A673 (cell line): ENCODE measurements at regions not wholly inside any gene's neighbourhood (a gene's known extent, or its start where the extent isn't known, plus 50 kb on each side); places are given as distances from the start of the nearest gene placed in this dataset.

Experiments
- CTCF ChIP-seq: fragments of 300-800, 200-600 bp; sonication (generic); conservative IDR thresholded peaks from 2 replicates; pipeline ENCODE4 v1.5.1; 2017; ENCODE audit warnings: low read depth, mild to moderate bottlenecking, antibody characterized with exemption, low read length, moderate library complexity, mixed read lengths
- EZH2 ChIP-seq: fragments of 200-600 bp; sonication (generic); IDR thresholded peaks from 2 replicates; pipeline ENCODE4 v1.6.1; 2017; ENCODE audit warnings: borderline replicate concordance, low read depth, mild to moderate bottlenecking, mixed read lengths, antibody characterized with exemption, low read length; ENCODE audit not compliant: poor library complexity, severe bottlenecking

DNA sequence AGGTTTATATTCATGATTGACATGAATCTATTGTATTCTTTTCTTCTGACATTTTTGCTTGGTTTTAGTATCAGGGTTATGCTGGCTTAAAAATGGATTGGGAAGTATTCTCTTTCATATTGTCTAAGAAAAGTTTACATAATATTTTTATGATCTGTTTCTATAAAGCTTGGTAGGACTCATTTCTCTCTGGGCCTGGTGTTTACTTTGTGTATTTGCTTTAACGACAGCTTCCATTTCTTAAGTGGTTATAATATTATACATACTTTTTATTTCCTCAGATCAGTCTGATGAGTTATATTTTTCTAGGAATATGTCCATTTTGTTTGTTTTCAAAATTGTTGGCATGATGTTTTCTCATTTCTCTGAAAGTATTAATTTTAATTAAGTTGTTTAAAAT, 117.9 kb upstream of the IL12A start:
- TF ChIP-seq CTCF (no peak), EZH2 (no peak)
